OCI-LY1 (cell line): ENCODE measurements at regions not wholly inside any gene's neighbourhood (a gene's known extent, or its start where the extent isn't known, plus 50 kb on each side); places are given as distances from the start of the nearest gene placed in this dataset.

Source experiments
- H2AFZ ChIP-seq: fragments of 200-600 bp; sonication (generic), shearing (Covaris generic); 2 replicates; pipeline ENCODE4 v1.6.0; 2014; ENCODE audit warnings: antibody characterized with exemption, mild to moderate bottlenecking, low read length
- H3F3A ChIP-seq: fragments of 200-600 bp; sonication (generic), shearing (Covaris generic); 2 replicates; pipeline ENCODE4 v1.6.0; 2014; ENCODE audit warnings: mild to moderate bottlenecking, antibody characterized with exemption, low read length, moderate library complexity; ENCODE audit not compliant: insufficient read depth
- H3K27ac ChIP-seq: fragments of 200-600 bp; sonication (generic); 2 replicates; pipeline ENCODE4 v1.5.1; 2014; ENCODE audit warnings: low read length, mixed run types, mild to moderate bottlenecking, low read depth; ENCODE audit not compliant: poor library complexity, severe bottlenecking
- H3K27me3 ChIP-seq: fragments of 200-600 bp; sonication (generic); 2 replicates; pipeline ENCODE4 v1.6.0; 2014; ENCODE audit warnings: antibody characterized with exemption, mild to moderate bottlenecking, low read length, moderate library complexity; ENCODE audit not compliant: insufficient read depth
- H3K36me3 ChIP-seq: fragments of 200-600 bp; sonication (generic); 2 replicates; pipeline ENCODE4 v1.6.1; 2014; ENCODE audit warnings: mild to moderate bottlenecking, antibody characterized with exemption, low read length, moderate library complexity, mixed read lengths; ENCODE audit not compliant: insufficient read depth
- H3K4me1 ChIP-seq: fragments of 200-600 bp; sonication (generic); 2 replicates; pipeline ENCODE4 v1.5.1; 2014; ENCODE audit warnings: mild to moderate bottlenecking, low read length, moderate library complexity; ENCODE audit not compliant: insufficient read depth, severe bottlenecking
- H3K4me2 ChIP-seq: fragments of 200-600 bp; sonication (generic), shearing (Covaris generic); 2 replicates; pipeline ENCODE4 v1.6.1; 2014; ENCODE audit warnings: low read length
- H3K4me3 ChIP-seq: fragments of 200-600 bp; sonication (generic); 2 replicates; pipeline ENCODE4 v1.5.1; 2014; ENCODE audit warnings: low read length, low read depth, mild to moderate bottlenecking, mixed read lengths; ENCODE audit not compliant: poor library complexity, severe bottlenecking
- H3K79me2 ChIP-seq: fragments of 200-600 bp; shearing (Covaris generic); 2 replicates; pipeline ENCODE4 v1.6.1; 2016; ENCODE audit warnings: mixed run types, low read length, mixed read lengths; ENCODE audit not compliant: insufficient read depth
- H3K9ac ChIP-seq: fragments of 200-600 bp; sonication (generic), shearing (Covaris generic); 2 replicates; pipeline ENCODE4 v1.6.1; 2014; ENCODE audit warnings: mild to moderate bottlenecking, low read length, mixed read lengths
- H3K9me2 ChIP-seq: fragments of 200-600 bp; sonication (generic), shearing (Covaris generic); 2 replicates; pipeline ENCODE4 v1.6.1; 2014; ENCODE audit warnings: low read depth, mild to moderate bottlenecking, low read length, mixed read lengths
- H3K9me3 ChIP-seq: fragments of 200-600 bp; shearing (Covaris generic); 2 replicates; pipeline ENCODE4 v1.6.1; 2014; ENCODE audit warnings: low read length, mixed read lengths
- H4K20me1 ChIP-seq: fragments of 200-600 bp; sonication (generic), shearing (Covaris generic); 2 replicates; pipeline ENCODE4 v1.6.0; 2016; ENCODE audit warnings: mild to moderate bottlenecking, low read length; ENCODE audit not compliant: insufficient read depth
- CTCF ChIP-seq: fragments of 200-600 bp; sonication (generic), shearing (Covaris generic); IDR thresholded peaks from 2 replicates; pipeline ENCODE4 v1.5.1; 2017; ENCODE audit warnings: mild to moderate bottlenecking, antibody characterized with exemption, low read length, moderate library complexity, mixed read lengths
- EZH2 ChIP-seq: fragments of 200-600 bp; sonication (generic), shearing (Covaris generic); IDR thresholded peaks from 2 replicates; pipeline ENCODE4 v1.8.0; 2017; ENCODE audit warnings: borderline replicate concordance, mixed run types, mild to moderate bottlenecking, antibody characterized with exemption, low read length, moderate library complexity, mixed read lengths

- H3K79me2 ChIP-seq: no peaks in the 10 kb centered on the region
- no peaks in the 10 kb centered on the region for H3K9me2 ChIP-seq
- no peaks in the 10 kb centered on the region; the same call in 1 of the 2 replicates for H3K27me3 ChIP-seq
- no peak overlapping the region for H3K4me3 ChIP-seq
- no peaks in the 10 kb centered on the region for H3K4me1 ChIP-seq
- no peaks in the 10 kb centered on the region for H3F3A ChIP-seq
- no peak overlapping the region for H3K27ac ChIP-seq
- no peaks in the 10 kb centered on the region for H3K9me3 ChIP-seq
- no peak overlapping the region for H3K4me2 ChIP-seq
- no peaks in the 10 kb centered on the region for H3K36me3 ChIP-seq
- H4K20me1 ChIP-seq: no peaks in the 10 kb centered on the region
- no peak for TF ChIP-seq EZH2
- no peak for TF ChIP-seq CTCF
- no peak overlapping the region for H3K9ac ChIP-seq
- no peak overlapping the region for H2AFZ ChIP-seq
Observed at GRCh38 chr14:97058074-97058467, 260.9 kb downstream of the VRK1 start.

- Histone ChIP-seq H4K20me1 (no peaks in the 10 kb centered on the region), H3K4me3 (no peak overlapping the region), H3K27me3 (no peaks in the 10 kb centered on the region; the same call in 1 of the 2 replicates), H2AFZ (no peak overlapping the region), H3F3A (no peaks in the 10 kb centered on the region), H3K36me3 (no peaks in the 10 kb centered on the region), H3K9me3 (no peaks in the 10 kb centered on the region), H3K9me2 (no peaks in the 10 kb centered on the region), H3K27ac (no peak overlapping the region), H3K4me2 (no peak overlapping the region), H3K4me1 (no peaks in the 10 kb centered on the region), H3K79me2 (no peaks in the 10 kb centered on the region), H3K9ac (no peak overlapping the region)
- no peak for TF ChIP-seq EZH2
- no peak for TF ChIP-seq CTCF
Observed at GRCh38 chr14:97058589-97058988, 261.4 kb downstream of the VRK1 start.

GRCh38 chr14:97061198-97061597, 264.0 kb downstream of the VRK1 start:
- no peak overlapping the region for H3K4me3 ChIP-seq
- H3K4me2 ChIP-seq: no peak overlapping the region
- TF ChIP-seq EZH2 (no peak), CTCF (no peak)
- H3K9ac ChIP-seq: no peak overlapping the region
- H2AFZ ChIP-seq: no peak overlapping the region
- H3K9me3 ChIP-seq: no peaks in the 10 kb centered on the region
- H3K79me2 ChIP-seq: no peaks in the 10 kb centered on the region
- no peaks in the 10 kb centered on the region for H3K9me2 ChIP-seq
- no peaks in the 10 kb centered on the region for H4K20me1 ChIP-seq
- no peaks in the 10 kb centered on the region for H3K36me3 ChIP-seq
- no peaks in the 10 kb centered on the region; the same call in 1 of the 2 replicates for H3K27me3 ChIP-seq
- no peaks in the 10 kb centered on the region for H3F3A ChIP-seq
- no peak overlapping the region for H3K27ac ChIP-seq
- H3K4me1 ChIP-seq: no peaks in the 10 kb centered on the region
